GM13976 (cell line): ENCODE measurements at regions not wholly inside any gene's neighbourhood (a gene's known extent, or its start where the extent isn't known, plus 50 kb on each side); places are given as distances from the start of the nearest gene placed in this dataset.
"Not testable (repeated sequence)": the region's sequence is repeated elsewhere in the genome, so short reads cannot be mapped to it uniquely, and the experiment has no call there.

Experiments used
- DNase-seq: peaks from one replicate; pipeline ENCODE4 v3.0.0; 2012; ENCODE audit warnings: low spot score
- CTCF ChIP-seq: IDR thresholded peaks from 2 replicates; pipeline ENCODE4 v1.5.1; 2012; ENCODE audit warnings: borderline replicate concordance, mild to moderate bottlenecking; ENCODE audit not compliant: insufficient read depth; ENCODE audit errors: extremely low read depth, missing control alignments, control extremely low read depth
- in situ Hi-C: fragments of 300-500 bp; cut with MboI; formaldehyde crosslinking; loops from one replicate; pipeline ENCODE4 v1.12.0; 2022; ENCODE audit warnings: low sequenced_read_pairs, mixed read lengths, inconsistent platforms; ENCODE audit not compliant: unreplicated experiment

GRCh38 chr2:131673400-131674173 is 145.9 kb downstream of the CCDC74A start:
- TF ChIP-seq CTCF: peak; percentile 92
- DNase-seq: peak; percentile 78
- in situ Hi-C loops: loop anchor here (25.0 kb wide), 1 partner anchor 261 kb away; no protein-coding TSS in a partner anchor

GRCh38 chr2:131674174-131674507 is 146.5 kb downstream of the CCDC74A start:
- no peak for DNase-seq
- no peak for TF ChIP-seq CTCF
- in situ Hi-C loops: loop anchor here (25.0 kb wide), 1 partner anchor 262 kb away; no protein-coding TSS in a partner anchor

DNA sequence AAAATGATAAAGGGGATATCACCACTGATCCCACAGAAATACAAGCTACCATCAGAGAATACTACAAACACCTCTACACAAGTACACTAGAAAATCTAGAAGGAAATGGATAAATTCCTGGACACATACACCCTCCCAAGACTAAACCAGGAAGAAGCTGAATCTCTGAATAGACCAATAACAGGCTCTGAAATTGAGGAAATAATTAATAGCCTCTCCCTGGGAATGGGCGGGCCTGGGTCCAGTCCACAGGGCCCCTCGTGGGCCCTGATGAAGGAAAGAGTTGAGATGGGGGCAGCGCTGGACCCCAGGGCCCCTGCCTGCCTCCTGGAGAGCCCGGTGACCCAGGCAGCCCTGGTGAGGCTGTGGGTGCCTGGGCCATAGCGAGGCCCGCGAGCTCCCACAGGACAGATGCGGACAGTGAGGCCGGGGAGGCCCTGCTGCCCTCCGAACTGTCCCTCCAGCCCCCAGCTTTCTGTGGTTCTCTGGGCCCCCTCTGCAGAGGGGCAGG is 154.0 kb downstream of the CCDC74A start:
- in situ Hi-C loops, DNase-seq: not testable (repeated sequence)

DNA sequence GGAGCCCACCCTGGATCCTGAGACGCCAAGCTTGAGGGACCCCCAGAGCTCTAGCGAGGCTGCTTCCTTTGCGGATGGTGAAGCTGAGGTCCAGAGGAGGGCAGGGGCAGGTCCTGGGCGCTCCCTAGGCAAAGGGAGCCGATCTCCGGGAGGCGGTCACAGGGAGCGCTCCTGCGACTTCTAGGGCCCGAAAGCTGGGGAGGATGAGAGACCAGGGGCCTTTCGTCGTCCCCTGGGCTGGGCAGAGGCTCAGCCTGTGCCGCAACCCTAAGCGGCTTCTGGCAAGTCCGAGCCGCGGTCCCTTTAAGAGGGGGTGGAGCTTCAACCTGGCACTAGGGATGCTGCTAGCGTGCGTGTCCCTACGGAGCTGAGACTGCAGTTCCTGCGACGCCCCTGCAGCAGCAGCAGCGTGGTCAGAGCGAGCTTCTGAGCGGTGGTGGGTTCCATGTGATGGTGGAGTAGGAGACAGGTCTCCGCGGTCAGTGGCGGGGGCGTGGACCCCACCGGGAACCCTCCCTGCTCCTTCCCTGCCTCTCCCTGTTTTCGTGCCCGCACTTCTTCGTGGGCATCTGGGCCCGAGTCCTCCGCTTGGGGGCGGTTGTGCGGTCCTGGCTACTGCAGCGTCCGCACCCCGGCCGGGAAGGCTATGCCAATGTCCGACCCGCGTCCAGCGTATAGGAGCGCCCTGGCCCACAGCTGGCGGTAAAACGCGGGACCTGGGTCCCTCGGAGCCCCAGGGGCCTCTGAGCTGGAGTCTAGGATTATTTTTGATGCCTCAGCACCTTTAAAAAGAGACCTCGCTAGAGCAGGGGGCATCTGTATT is 154.6 kb downstream of the CCDC74A start:
- in situ Hi-C loops: no loop called here
- TF ChIP-seq CTCF: peak; percentile 17
- DNase-seq: peak; percentile 91

DNA sequence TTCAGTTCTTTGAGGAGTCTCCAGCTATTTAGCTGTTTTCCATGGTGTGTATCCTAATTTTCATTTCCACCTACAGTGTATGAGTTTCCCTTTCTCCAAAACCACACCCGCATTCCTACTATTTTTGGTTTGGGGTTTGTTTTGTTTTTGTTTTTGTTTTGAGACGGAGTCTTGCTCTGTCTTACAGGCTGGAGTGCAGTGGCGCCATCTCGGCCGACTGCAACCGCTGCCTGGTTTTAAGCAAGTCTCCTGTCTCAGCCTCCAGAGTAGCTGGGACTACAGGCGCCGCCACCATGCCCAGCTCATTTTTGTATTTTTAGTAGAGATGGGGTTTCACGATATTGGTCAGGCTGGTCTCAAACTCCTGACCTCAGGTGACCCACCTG is 155.2 kb downstream of the CCDC74A start:
- in situ Hi-C loops, DNase-seq: not testable (repeated sequence)

DNA sequence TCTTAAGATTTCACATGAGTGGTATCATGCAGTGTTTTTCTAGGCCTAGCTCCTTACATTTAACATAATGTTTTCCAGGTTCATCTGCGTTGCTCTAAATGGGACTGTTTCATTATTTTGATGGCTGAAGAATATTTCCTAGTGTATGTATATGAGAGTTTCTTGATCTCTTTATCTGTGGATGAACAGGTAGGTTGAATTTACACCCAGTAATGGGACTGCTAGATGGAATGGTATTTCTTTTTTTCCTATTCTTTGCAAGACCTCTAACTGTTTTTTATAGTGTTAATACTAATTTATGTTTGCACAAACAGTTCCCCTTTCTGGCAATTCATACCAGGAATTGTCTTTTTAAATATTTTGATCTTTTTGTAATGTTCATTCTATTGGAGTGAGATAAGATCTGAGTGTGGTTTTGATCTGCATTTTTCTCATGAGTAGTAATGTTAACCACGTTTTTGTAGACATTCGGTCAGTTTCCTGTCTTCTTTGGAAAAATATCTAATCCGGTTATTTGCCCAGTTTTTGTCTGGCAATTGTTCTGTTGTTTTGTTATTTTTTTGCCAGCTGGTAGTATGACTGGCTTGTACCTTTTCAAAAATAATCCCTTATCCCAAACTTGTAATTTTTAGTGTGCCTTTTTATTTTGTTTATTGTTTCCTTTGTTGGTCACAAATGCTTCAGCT is 157.1 kb downstream of the CCDC74A start:
- DNase-seq, in situ Hi-C loops: not testable (repeated sequence)

DNA sequence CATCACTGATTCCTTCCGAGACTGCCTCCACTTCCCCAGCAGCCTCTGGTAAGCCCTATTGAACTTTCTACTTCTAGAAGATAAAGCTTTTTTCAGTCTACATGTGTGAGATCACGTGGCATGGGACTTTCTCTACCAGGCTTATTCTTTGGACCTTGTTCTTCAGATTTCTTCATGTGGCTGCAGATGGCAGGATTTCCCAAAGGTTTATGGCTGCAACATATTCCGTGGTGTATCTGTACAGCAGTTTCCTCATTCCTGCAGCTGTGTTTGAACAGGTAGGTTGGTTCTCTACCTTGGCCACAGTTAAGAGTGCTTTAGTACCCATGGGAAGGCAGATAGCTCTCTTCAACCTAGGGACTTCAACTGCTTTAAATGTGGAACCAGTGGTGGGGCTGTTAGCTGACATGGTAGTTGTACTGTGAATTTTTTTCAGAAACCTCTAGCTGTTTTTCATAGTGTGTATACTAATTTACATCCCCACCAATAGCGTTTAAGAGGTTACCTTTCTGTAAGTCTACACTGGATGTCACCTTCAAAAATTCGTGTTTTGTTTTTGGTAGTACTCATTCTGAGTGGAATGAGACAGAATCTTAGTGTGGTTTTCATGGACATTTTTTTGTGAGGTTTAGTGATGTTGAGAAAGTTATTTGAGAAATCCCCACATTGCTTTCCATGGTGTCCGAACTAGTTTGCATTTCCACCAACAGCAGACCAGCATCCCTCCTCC is 158.6 kb downstream of the CCDC74A start:
- DNase-seq, in situ Hi-C loops: not testable (repeated sequence)

GRCh38 chr2:131686894-131687238 is 159.2 kb downstream of the CCDC74A start:
- DNase-seq, in situ Hi-C loops: not testable (repeated sequence)

- DNase-seq, in situ Hi-C loops: not testable (repeated sequence)
These were observed 161.4 kb downstream of the CCDC74A start for GRCh38 chr2:131689066-131689465.

DNA sequence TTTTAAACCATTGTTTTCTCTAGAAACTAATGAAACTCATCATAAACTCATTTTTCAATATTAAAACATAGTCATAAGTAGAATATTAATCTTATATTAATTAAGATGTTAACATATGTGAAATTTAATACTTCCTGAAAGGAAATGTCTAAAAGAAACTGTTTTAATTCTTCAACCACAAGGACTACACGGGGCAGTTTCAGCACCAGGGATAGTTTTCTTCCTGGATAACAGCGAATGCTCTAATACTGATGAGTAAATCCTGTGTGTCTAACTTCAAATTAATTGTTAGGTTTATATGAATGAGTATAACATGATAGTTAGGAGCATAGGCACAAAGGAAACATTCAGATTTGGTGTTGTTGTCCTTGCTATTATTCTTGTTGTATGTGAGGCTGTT is 183.6 kb downstream of the CCDC74A start:
- DNase-seq, in situ Hi-C loops: not testable (repeated sequence)

- DNase-seq, in situ Hi-C loops: not testable (repeated sequence)
These were observed 190.2 kb downstream of the CCDC74A start for GRCh38 chr2:131717907-131718306.

DNA sequence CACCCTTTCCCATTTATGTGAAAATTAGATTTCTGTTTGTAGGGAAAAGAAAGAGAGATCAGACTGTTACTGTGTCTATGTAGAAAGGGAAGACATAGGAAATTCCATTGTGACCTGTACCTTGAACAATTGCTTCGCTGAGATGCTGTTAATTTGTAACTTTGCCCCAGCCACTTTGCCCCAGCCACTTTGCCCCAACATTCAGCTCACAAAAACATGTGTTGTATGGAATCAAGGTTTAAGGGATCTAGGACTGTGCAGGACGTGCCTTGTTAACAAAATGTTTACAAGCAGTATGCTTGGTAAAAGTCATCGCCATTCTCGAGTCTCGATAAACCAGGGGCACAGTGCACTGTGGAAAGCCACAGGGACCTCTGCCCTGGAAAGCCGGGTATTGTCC is 193.5 kb downstream of the CCDC74A start:
- DNase-seq, in situ Hi-C loops: not testable (repeated sequence)

DNA sequence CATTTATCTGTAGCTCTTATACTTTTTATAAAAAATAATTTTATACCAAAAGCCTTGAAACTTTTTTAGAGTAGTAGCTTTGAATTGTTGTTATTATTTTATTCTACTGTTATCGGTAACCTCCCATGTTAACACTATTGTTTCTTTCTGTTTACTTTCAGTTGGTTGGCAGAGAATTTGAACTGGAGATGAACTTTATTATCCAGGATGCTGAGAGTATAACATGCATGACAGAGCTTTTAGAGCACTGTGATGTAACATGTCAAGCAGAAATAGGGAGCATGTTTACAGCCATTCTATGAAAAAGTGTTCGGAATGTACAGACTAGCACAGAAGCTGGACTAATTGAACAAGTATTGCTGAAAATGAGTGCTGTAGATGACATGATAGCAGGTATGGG is 194.6 kb downstream of the CCDC74A start:
- in situ Hi-C loops, DNase-seq: not testable (repeated sequence)
